ENCODE measurements at regions not wholly inside any gene's neighbourhood (a gene's known extent, or its start where the extent isn't known, plus 50 kb on each side); places are given as distances from the start of the nearest gene placed in this dataset.

- no peak for DNase-seq (ENCODE audit: low read depth, low spot score)
- no peaks in the 10 kb centered on the region for H3K27me3 Mint-ChIP-seq (ENCODE audit: low read depth)
- no peaks in the 10 kb centered on the region for H3K9me3 Mint-ChIP-seq
- H3K27ac Mint-ChIP-seq (ENCODE audit: unreplicated experiment): no peak overlapping the region
- H3K4me3 Mint-ChIP-seq: no peak overlapping the region
- peaks cover 21% of the 10 kb centered on the region for H3K4me1 Mint-ChIP-seq
- no peaks in the 10 kb centered on the region for H3K36me3 Mint-ChIP-seq (ENCODE audit: low read depth)
- no peak for TF ChIP-seq CTCF (conservative IDR thresholded peaks at IDR 0.05)
Measured at GRCh38 chr1:173426057-173426456, 51.1 kb upstream of the PRDX6 start.

GRCh38 chr1:173427146-173428054, 49.7 kb upstream of the PRDX6 start:
- TF ChIP-seq CTCF (conservative IDR thresholded peaks at IDR 0.05): no peak
- peaks cover 29% of the 10 kb centered on the region for H3K4me1 Mint-ChIP-seq
- no peaks in the 10 kb centered on the region for H3K27me3 Mint-ChIP-seq (ENCODE audit: low read depth)
- H3K4me3 Mint-ChIP-seq: no peak overlapping the region
- no peak overlapping the region for H3K27ac Mint-ChIP-seq (ENCODE audit: unreplicated experiment)
- no peaks in the 10 kb centered on the region for H3K36me3 Mint-ChIP-seq (ENCODE audit: low read depth)
- no peaks in the 10 kb centered on the region for H3K9me3 Mint-ChIP-seq
- DNase-seq (ENCODE audit: low read depth, low spot score): no peak
